AG10803 (cell line): ENCODE measurements at regions not wholly inside any gene's neighbourhood (a gene's known extent, or its start where the extent isn't known, plus 50 kb on each side); places are given as distances from the start of the nearest gene placed in this dataset.

ENCODE experiments used
- DNase-seq: peaks from one replicate; pipeline ENCODE4 v3.0.0; 2010; ENCODE audit warnings: low read depth
- H3K4me3 ChIP-seq: 2 replicates; pipeline ENCODE4 v1.5.1; 2011; ENCODE audit warnings: mild to moderate bottlenecking, low read length, control low read depth
- TF ChIP-seq, protein P1 (sequence below): conservative IDR thresholded peaks from 2 replicates; pipeline ENCODE4 v1.5.1; 2011; ENCODE audit warnings: mild to moderate bottlenecking, low read length, control low read depth, inconsistent platforms

DNA sequence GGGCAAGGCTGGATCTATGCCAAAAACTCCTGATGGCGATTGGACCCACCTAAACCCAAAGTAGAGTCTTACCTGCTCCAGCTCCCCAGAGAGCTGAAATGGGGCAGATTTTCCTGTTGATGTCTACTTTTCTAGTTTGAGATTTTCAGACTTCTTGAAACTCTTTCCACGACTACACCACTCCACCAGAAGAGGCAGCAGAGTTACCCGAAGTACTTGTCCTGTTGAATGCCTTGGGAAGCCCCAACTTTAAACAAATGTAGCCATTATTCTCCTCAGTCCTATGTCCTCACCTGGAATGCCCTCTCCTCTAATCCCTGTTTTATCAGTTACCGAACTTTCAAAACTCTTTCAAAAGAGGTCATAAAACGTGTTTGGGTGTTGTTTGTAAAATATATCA, 843.8 kb downstream of the VGLL3 start:
- H3K4me3 ChIP-seq, result no peak overlapping the region
- no peak for DNase-seq

DNA sequence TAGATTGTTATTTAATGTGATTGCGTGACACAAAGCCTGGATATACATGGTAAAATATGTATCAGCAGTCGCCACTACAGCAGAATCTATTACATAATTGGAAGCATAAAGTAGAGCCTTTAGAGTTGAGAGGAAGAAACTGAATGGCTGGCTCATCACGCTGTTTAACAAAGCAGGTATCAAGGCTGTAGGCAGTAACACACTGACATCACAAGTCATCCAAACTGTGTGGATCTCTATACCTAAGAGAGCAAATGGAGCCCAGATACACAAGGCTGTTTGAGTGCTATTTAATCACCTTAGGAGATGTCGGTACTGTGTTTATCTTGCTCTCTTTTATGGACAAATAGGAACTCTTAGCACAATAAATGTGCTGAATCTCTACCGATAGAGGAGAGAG, 864.4 kb downstream of the VGLL3 start:
- DNase-seq, result no peak
- TF ChIP-seq, protein P1, sequence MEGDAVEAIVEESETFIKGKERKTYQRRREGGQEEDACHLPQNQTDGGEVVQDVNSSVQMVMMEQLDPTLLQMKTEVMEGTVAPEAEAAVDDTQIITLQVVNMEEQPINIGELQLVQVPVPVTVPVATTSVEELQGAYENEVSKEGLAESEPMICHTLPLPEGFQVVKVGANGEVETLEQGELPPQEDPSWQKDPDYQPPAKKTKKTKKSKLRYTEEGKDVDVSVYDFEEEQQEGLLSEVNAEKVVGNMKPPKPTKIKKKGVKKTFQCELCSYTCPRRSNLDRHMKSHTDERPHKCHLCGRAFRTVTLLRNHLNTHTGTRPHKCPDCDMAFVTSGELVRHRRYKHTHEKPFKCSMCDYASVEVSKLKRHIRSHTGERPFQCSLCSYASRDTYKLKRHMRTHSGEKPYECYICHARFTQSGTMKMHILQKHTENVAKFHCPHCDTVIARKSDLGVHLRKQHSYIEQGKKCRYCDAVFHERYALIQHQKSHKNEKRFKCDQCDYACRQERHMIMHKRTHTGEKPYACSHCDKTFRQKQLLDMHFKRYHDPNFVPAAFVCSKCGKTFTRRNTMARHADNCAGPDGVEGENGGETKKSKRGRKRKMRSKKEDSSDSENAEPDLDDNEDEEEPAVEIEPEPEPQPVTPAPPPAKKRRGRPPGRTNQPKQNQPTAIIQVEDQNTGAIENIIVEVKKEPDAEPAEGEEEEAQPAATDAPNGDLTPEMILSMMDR, result no peak
- no peak overlapping the region for H3K4me3 ChIP-seq

More for the DNA sequence above, 843.8 kb downstream of the VGLL3 start:
- TF ChIP-seq, protein P1, result no peak
